Naive thymus-derived CD4-positive, alpha-beta T cell (primary cell): ENCODE measurements at regions not wholly inside any gene's neighbourhood (a gene's known extent, or its start where the extent isn't known, plus 50 kb on each side); places are given as distances from the start of the nearest gene placed in this dataset.

ENCODE experiments used
- ATAC-seq: fragments of 150-1000 bp; cut with Tn5 transposase; 2 replicates; pipeline ENCODE4 v1.10.0; 2021; ENCODE audit warnings: mild to moderate bottlenecking, moderate library complexity
- CTCF ChIA-PET: fragments of 350-600 bp; sonication (Branson Sonifier 250); formaldehyde crosslinking; loops from one replicate; lab custom pipeline; 2021; ENCODE audit warnings: antibody characterized with exemption; lab: Charles Lee
- POLR2A ChIA-PET: fragments of 350-600 bp; sonication (Branson Sonifier 250); formaldehyde crosslinking; loops from one replicate; lab custom pipeline; 2021; ENCODE audit warnings: antibody characterized with exemption, inconsistent platforms; lab: Charles Lee
- DNase-seq, 9 donors: peaks; one replicate each; pipeline versions ENCODE4 v3.0.0 to v3.0.0-alpha.2; 2020 to 2022; ENCODE audit warnings: mixed read lengths in 1 of 9
- H3K27ac ChIP-seq: one replicate; pipeline ENCODE4 v1.7.0; 2013; ENCODE audit warnings: mild to moderate bottlenecking, low read depth, low read length, moderate library complexity
- H3K27me3 ChIP-seq, 2 donors: one replicate each; pipeline ENCODE4 v1.7.0; 2013; ENCODE audit warnings: low read length in 2 of 2, mild to moderate bottlenecking in 2 of 2, moderate library complexity in 2 of 2; ENCODE audit not compliant: control insufficient read depth in 2 of 2, insufficient read depth in 2 of 2
- H3K36me3 ChIP-seq, 3 experiments: 1 replicate in 2 of 3; 2 replicates in 1 of 3; pipeline ENCODE4 v1.7.0; 2013; ENCODE audit warnings: low read length in 3 of 3, mild to moderate bottlenecking in 3 of 3, moderate library complexity in 1 of 3; ENCODE audit not compliant: insufficient read depth in 3 of 3, control insufficient read depth in 2 of 3
- H3K4me1 ChIP-seq, 2 donors: one replicate each; pipeline ENCODE4 v1.7.0; 2013; ENCODE audit warnings: low read length in 2 of 2, mild to moderate bottlenecking in 2 of 2, moderate library complexity in 1 of 2; ENCODE audit not compliant: control insufficient read depth in 2 of 2, insufficient read depth in 2 of 2
- H3K4me3 ChIP-seq: 2 replicates; pipeline ENCODE4 v1.7.0; 2013; ENCODE audit warnings: mild to moderate bottlenecking, low read length
- H3K9me3 ChIP-seq, 3 experiments: 1 replicate in 2 of 3; 2 replicates in 1 of 3; pipeline ENCODE4 v1.7.0; 2013; ENCODE audit warnings: low read length in 3 of 3; ENCODE audit not compliant: control insufficient read depth in 2 of 3
- H3K27ac Mint-ChIP-seq, 9 donors: one replicate each; pipeline ENCODE4 v1.8.0; 2020 to 2022; ENCODE audit warnings: mixed read lengths in 9 of 9, mild to moderate bottlenecking in 8 of 9, moderate library complexity in 5 of 9, inconsistent platforms in 2 of 9
- H3K27me3 Mint-ChIP-seq, 5 donors: one replicate each; pipeline ENCODE4 v1.8.0; 2021 to 2022; ENCODE audit warnings: mixed read lengths in 5 of 5, mild to moderate bottlenecking in 1 of 5
- H3K36me3 Mint-ChIP-seq, 5 donors: one replicate each; pipeline ENCODE4 v1.8.0; 2020 to 2022; ENCODE audit warnings: mixed read lengths in 5 of 5, mild to moderate bottlenecking in 3 of 5, inconsistent platforms in 1 of 5
- H3K4me1 Mint-ChIP-seq, 7 donors: one replicate each; pipeline ENCODE4 v1.8.0; 2020 to 2022; ENCODE audit warnings: mixed read lengths in 7 of 7, mild to moderate bottlenecking in 3 of 7, inconsistent platforms in 1 of 7
- H3K4me3 Mint-ChIP-seq, 10 donors: one replicate each; pipeline ENCODE4 v1.8.0; 2020 to 2022; ENCODE audit warnings: mild to moderate bottlenecking in 10 of 10, mixed read lengths in 10 of 10, moderate library complexity in 6 of 10, inconsistent platforms in 2 of 10
- H3K9me3 Mint-ChIP-seq, 11 donors: one replicate each; pipeline ENCODE4 v1.8.0; 2020 to 2022; ENCODE audit warnings: mixed read lengths in 11 of 11, mild to moderate bottlenecking in 4 of 11, inconsistent platforms in 1 of 11, moderate library complexity in 1 of 11
- intact Hi-C, 2 donors: fragments of 100-400 bp; cut with micrococcal nuclease; formaldehyde crosslinking; loops; one replicate each; pipeline ENCODE4 v1.15.1; 2023

GRCh38 chr11:109364851-109365250 lies 57.1 kb upstream of the C11orf87 start:
- Histone ChIP-seq H3K9me3 (no peaks in the 10 kb centered on the region), H3K27ac (no peak overlapping the region), H3K4me3 (no peak overlapping the region), H3K4me1 (no peaks in the 10 kb centered on the region), H3K27me3 (no peaks in the 10 kb centered on the region), H3K36me3 (no peaks in the 10 kb centered on the region)
- POLR2A ChIA-PET, result no interaction called here
- H3K27me3 Mint-ChIP-seq, result peaks cover 0 to 5% (median 0%) of the 10 kb centered on the region in 5 donors
- DNase-seq (no peak), ATAC-seq (no peak)
- no peak overlapping the region for H3K27ac Mint-ChIP-seq
- no peak overlapping the region for H3K4me3 Mint-ChIP-seq
- intact Hi-C loops, result no loop called here
- H3K4me1 Mint-ChIP-seq, result no peaks in the 10 kb centered on the region
- H3K36me3 Mint-ChIP-seq, result no peaks in the 10 kb centered on the region
- CTCF ChIA-PET, result no interaction called here
- H3K9me3 Mint-ChIP-seq, result peaks cover 0 to 23% (median 3%) of the 10 kb centered on the region in 11 donors

GRCh38 chr11:109371444-109372176 lies 50.4 kb upstream of the C11orf87 start:
- H3K4me1 Mint-ChIP-seq, result no peaks in the 10 kb centered on the region
- no peak overlapping the region for H3K4me3 Mint-ChIP-seq
- H3K9me3 Mint-ChIP-seq, result peaks cover 0 to 17% (median 6%) of the 10 kb centered on the region in 11 donors
- ATAC-seq (no peak), DNase-seq (no peak)
- POLR2A ChIA-PET, result no interaction called here
- no peaks in the 10 kb centered on the region for H3K27me3 Mint-ChIP-seq
- H3K27ac Mint-ChIP-seq, result no peak overlapping the region
- H3K36me3 ChIP-seq, result no peaks in the 10 kb centered on the region
- H3K27me3 ChIP-seq, result no peaks in the 10 kb centered on the region
- no peak overlapping the region for H3K27ac ChIP-seq
- CTCF ChIA-PET, result no interaction called here
- H3K4me1 ChIP-seq, result no peaks in the 10 kb centered on the region
- H3K36me3 Mint-ChIP-seq, result peaks cover 0 to 4% (median 0%) of the 10 kb centered on the region in 5 donors
- intact Hi-C loops, result no loop called here
- no peaks in the 10 kb centered on the region for H3K9me3 ChIP-seq
- H3K4me3 ChIP-seq, result no peak overlapping the region
